Glutamatergic neuron (in vitro differentiated cells): ENCODE measurements at regions not wholly inside any gene's neighbourhood (a gene's known extent, or its start where the extent isn't known, plus 50 kb on each side); places are given as distances from the start of the nearest gene placed in this dataset.

Experiments used
- DNase-seq: peaks from one replicate; pipeline ENCODE4 v3.0.0; 2022
- H3K27ac Mint-ChIP-seq: one replicate; pipeline ENCODE4 v1.8.0; 2020; ENCODE audit warnings: mild to moderate bottlenecking, mixed read lengths, inconsistent platforms; ENCODE audit not compliant: unreplicated experiment
- H3K27me3 Mint-ChIP-seq: one replicate; pipeline ENCODE4 v1.8.0; 2020; ENCODE audit warnings: mild to moderate bottlenecking, moderate library complexity, mixed read lengths, inconsistent platforms; ENCODE audit not compliant: unreplicated experiment
- H3K36me3 Mint-ChIP-seq: one replicate; pipeline ENCODE4 v1.8.0; 2020; ENCODE audit warnings: mild to moderate bottlenecking, mixed read lengths, inconsistent platforms; ENCODE audit not compliant: unreplicated experiment
- H3K4me1 Mint-ChIP-seq: one replicate; pipeline ENCODE4 v1.8.0; 2020; ENCODE audit warnings: mild to moderate bottlenecking, low read depth, mixed read lengths, inconsistent platforms; ENCODE audit not compliant: unreplicated experiment
- H3K4me3 Mint-ChIP-seq: one replicate; pipeline ENCODE4 v1.8.0; 2020; ENCODE audit warnings: mild to moderate bottlenecking, mixed read lengths, inconsistent platforms; ENCODE audit not compliant: unreplicated experiment
- H3K9me3 Mint-ChIP-seq: one replicate; pipeline ENCODE4 v1.8.0; 2020; ENCODE audit warnings: mild to moderate bottlenecking, moderate library complexity, mixed read lengths, inconsistent platforms; ENCODE audit not compliant: unreplicated experiment
- CTCF ChIP-seq: fragments of 200-600 bp; sonication (generic); IDR thresholded peaks from one replicate; pipeline ENCODE4 v1.5.0; 2021; ENCODE audit not compliant: partially characterized antibody, unreplicated experiment

- no peak for TF ChIP-seq CTCF
These were observed 223.9 kb upstream of the DOK6 start for GRCh38 chr18:69176741-69177140.

GRCh38 chr18:69177702-69178101, 223.0 kb upstream of the DOK6 start:
- Mint-ChIP-seq H3K4me1 (no peaks in the 10 kb centered on the region), H3K27me3 (no peaks in the 10 kb centered on the region), H3K4me3 (no peak overlapping the region), H3K36me3 (no peaks in the 10 kb centered on the region), H3K27ac (no peak overlapping the region), H3K9me3 (peaks cover 1% of the 10 kb centered on the region)
- TF ChIP-seq CTCF = no peak
- no peak for DNase-seq

More at GRCh38 chr18:69176741-69177140, 223.9 kb upstream of the DOK6 start:
- Mint-ChIP-seq H3K36me3 (no peaks in the 10 kb centered on the region), H3K27ac (no peak overlapping the region), H3K4me3 (no peak overlapping the region), H3K27me3 (no peaks in the 10 kb centered on the region), H3K9me3 (peaks cover 1% of the 10 kb centered on the region), H3K4me1 (no peaks in the 10 kb centered on the region)
- no peak for DNase-seq

- DNase-seq = no peak
- H3K4me3 Mint-ChIP-seq = no peak overlapping the region
- H3K9me3 Mint-ChIP-seq = no peaks in the 10 kb centered on the region
- H3K27ac Mint-ChIP-seq = no peak overlapping the region
- no peaks in the 10 kb centered on the region for H3K27me3 Mint-ChIP-seq
- TF ChIP-seq CTCF = no peak
- H3K4me1 Mint-ChIP-seq = no peaks in the 10 kb centered on the region
- no peaks in the 10 kb centered on the region for H3K36me3 Mint-ChIP-seq
These were observed 214.5 kb upstream of the DOK6 start for GRCh38 chr18:69186162-69186561.

DNA sequence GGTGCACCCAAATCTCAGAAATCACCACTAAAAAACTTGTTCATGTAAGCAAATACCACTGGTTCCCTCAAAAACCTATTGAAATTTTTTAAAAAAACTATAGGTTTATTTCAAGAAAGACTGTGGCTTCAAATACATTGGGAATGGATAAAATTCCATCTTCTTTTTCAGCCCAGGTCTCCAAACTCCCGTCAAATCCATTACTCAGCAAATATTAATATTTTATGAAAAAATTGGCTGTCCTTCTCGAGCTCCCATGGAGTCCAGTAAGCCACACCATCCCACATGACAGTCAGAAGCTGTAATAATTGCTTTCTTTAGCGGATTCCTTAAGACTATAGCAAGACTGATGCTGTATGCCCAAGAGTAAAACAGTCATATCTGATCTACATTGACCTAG, 204.4 kb upstream of the DOK6 start:
- Mint-ChIP-seq H3K4me1 (peaks cover 5% of the 10 kb centered on the region), H3K9me3 (no peaks in the 10 kb centered on the region), H3K27ac (no peak overlapping the region), H3K27me3 (peaks cover 2% of the 10 kb centered on the region), H3K36me3 (no peaks in the 10 kb centered on the region), H3K4me3 (no peak overlapping the region)
- DNase-seq = no peak
- no peak for TF ChIP-seq CTCF

DNA sequence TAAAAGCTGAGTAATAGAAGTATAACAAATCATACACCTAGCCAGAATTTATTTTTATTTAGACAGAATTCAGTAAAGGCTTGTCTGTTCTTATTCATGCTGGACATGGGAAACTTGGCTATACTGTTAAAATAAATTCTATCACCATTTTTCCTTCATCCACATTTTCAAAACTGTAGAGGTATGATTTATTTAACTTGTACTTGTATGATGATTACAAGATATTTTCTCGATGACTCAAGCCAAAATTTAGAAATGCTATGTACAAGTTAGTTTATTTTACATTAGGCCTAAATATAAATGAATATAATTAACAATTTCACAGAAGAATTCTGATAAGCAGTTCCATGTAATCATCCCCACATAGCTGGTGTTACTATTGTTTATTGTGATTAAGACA, 194.8 kb upstream of the DOK6 start:
- Mint-ChIP-seq H3K4me1 (peaks cover 11% of the 10 kb centered on the region), H3K36me3 (no peaks in the 10 kb centered on the region), H3K27ac (no peak overlapping the region), H3K9me3 (peaks cover 2% of the 10 kb centered on the region), H3K4me3 (no peak overlapping the region), H3K27me3 (no peaks in the 10 kb centered on the region)
- DNase-seq = no peak
- no peak for TF ChIP-seq CTCF
